ENCODE measurements at regions not wholly inside any gene's neighbourhood (a gene's known extent, or its start where the extent isn't known, plus 50 kb on each side); places are given as distances from the start of the nearest gene placed in this dataset.

- no peak for FAIRE-seq
Observed at GRCh38 chr7:91323626-91324158, 59.5 kb downstream of the FZD1 start.

DNA sequence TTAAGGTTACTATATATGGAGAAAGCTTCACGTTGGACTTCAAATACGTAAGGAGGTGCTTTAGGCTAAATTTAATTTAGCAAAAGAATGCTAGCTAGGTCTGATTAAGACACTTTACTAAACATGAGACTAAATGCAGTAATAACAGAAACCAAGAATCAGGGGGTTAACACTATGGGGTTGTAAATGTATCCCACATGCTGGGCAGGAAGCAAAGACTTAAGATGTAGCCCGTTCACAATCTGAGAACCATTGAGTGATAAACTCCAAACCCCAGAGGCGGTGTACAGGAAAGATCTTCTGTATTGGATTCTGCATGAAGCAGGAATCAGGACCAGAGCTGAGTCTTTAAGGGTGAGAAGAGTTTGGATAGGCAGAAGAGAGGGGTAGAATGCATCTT, 60.4 kb downstream of the FZD1 start:
- no peak for FAIRE-seq

DNA sequence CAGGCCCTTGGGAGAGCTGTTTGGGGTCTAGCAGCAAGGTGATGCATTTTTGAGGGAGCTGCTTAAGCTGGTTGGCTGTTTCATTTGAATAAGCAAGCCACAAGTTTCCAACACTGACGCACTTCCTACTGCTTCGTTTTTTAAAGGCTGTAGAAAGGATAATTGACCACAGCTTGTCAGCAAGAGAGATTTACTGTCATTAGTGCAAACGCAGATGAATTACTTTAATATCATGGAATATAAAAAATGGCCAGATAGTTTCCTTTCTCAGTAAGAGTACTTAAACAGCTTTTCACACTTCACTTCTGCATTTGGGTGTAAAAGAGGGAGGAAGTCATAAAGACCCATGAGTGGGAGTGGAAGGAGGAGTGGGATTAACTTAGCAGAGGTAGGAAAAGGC, 61.5 kb downstream of the FZD1 start:
- no peak for FAIRE-seq

DNA sequence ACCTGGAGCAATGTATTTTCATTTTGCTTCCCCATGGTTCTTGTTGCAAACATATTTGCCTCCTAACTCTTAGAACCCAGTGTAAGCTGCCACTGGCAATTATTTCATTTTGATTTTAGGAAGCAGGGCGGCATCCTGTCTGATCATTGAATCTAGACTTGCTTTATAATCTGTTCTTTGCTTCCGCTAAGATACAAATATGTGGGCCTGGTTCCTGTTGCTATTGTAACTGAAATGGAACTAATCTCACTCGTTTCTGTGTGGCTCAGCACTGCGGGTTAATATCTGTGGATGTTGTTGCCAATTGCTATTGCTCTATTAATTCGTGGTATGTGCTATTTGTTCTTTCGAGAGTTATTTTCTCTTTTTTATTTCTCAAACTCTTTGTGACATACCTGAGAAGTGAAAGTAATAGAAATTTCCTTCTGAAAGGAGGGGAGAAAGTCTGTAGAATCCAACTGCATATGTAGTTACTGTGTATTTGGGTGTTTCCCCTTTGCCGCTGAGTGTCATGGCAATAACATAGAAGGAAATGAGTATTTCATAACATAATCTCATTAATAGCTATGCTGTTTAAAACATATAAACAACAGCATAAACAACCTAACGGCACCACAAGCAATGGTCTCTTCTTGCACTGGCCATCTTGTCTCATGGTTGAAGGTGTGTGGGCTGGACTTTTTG, 62.4 kb downstream of the FZD1 start:
- no peak for FAIRE-seq

GRCh38 chr7:91327346-91327745, 63.1 kb downstream of the FZD1 start:
- FAIRE-seq: no peak

DNA sequence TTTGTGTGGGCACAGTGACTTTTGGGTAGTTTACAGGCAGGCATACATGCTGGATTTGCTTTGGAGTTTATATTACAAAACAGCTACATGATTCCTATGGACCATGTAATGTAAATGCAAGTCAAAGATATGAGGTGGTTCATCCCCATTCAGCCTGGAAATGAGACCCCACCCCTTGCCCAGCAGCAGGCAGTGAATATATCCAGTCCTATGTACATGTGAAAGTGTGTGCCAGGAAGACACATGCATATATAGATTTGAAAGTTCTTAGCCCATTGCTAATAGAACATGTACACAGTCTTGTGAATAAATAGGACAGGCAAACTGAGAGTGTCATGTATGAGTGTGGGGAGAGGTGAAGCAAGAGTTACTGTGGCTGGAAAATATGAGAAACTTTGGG, 65.3 kb downstream of the FZD1 start:
- no peak for FAIRE-seq

GRCh38 chr7:91330191-91330808, 66.1 kb downstream of the FZD1 start:
- no peak for FAIRE-seq

GRCh38 chr7:91330866-91331265, 66.6 kb downstream of the FZD1 start:
- no peak for FAIRE-seq

DNA sequence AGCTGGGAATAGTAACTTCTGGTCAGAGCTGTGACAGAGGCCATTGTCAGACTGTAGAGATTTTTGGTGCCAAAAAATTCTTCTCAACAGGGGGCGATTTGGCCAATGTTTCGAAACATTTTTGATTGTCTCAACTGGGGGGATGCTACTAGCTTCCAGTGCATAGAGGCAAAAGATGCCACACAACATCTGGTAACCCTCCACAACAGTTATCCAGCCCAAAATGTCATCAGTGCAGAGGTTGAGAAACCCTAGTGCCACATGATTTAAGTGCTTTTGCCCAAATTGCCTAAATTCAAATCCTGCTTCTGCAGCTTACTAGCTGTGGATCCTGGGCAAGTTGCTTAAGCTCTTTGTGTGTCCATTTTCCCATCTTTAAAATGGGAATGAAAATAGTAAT, 71.9 kb downstream of the FZD1 start:
- FAIRE-seq: no peak

GRCh38 chr7:91338226-91339020, 74.2 kb downstream of the FZD1 start:
- no peak for FAIRE-seq

GRCh38 chr7:91342346-91342745, 78.1 kb downstream of the FZD1 start:
- FAIRE-seq: no peak

DNA sequence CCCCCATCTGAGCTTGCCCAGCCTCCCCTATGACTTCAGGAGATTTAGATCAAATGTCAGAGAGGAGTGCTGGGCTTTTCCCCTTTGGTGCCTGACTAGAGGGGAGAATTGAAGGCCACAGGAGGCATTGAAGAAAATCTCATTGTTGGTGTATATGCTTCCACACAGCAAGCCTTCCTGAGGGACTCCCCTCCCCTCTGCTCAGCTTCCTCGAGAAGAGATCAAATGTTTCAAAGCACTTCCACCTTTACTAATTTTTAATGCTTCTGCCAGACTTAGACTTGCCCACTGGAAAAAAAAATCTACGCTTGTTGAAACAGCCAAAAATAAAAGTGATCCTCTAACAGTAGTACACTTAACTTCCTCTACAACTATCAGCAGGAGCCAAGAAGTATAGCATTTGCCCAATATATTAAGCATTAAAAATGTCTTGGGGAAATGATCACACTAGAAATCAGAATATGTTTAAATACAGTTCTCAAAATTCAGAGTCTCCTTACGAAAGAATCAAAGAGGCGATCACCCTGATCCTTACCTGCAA, 79.3 kb downstream of the FZD1 start:
- FAIRE-seq: no peak

GRCh38 chr7:91343996-91344629, 79.9 kb downstream of the FZD1 start:
- FAIRE-seq: no peak

- no peak for FAIRE-seq
Observed at GRCh38 chr7:91344911-91345310, 80.7 kb downstream of the FZD1 start.

GRCh38 chr7:91345449-91345848, 81.2 kb downstream of the FZD1 start:
- no peak for FAIRE-seq

DNA sequence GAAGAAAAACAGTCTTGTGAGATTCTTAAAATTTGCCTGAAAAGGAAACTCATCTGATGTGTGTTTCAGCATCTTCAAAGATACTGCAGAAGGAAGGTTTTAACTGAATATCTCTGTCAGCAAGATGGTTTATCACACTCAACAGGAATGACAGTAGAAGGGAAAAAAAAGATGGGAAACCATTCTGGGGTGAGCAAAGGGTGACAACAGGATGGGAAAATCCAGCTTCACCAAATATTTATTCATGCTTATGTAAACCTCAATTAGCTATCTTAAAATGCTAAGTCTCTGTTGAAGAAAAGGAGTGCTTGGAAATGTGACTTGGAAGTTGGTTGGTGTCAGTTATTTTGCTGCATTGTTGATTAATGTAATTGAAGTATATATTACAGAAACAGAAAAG, 82.2 kb downstream of the FZD1 start:
- no peak for FAIRE-seq

DNA sequence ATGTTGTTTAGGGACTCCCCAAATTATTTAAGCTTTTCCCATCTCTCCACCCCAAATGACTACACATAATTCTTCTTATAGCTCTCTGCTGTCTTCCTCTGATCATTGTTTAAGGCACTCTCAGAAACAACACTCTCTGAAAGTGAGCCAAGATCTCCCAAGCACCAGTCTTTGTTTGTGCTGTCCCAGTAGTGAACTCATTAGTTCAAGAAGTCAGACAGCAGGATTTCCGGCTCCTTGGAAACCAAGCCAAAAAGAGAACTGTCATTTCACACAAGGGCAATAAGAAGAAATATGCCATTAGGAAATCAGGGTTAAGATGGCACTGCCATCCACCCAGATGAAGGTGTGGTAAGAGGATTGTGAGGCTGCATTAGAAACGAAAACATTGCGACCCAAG, 83.1 kb downstream of the FZD1 start:
- no peak for FAIRE-seq

GRCh38 chr7:91348711-91349110, 84.5 kb downstream of the FZD1 start:
- FAIRE-seq: no peak

GRCh38 chr7:91351374-91351773, 87.1 kb downstream of the FZD1 start:
- no peak for FAIRE-seq

GRCh38 chr7:91352091-91352490, 87.9 kb downstream of the FZD1 start:
- FAIRE-seq: no peak

DNA sequence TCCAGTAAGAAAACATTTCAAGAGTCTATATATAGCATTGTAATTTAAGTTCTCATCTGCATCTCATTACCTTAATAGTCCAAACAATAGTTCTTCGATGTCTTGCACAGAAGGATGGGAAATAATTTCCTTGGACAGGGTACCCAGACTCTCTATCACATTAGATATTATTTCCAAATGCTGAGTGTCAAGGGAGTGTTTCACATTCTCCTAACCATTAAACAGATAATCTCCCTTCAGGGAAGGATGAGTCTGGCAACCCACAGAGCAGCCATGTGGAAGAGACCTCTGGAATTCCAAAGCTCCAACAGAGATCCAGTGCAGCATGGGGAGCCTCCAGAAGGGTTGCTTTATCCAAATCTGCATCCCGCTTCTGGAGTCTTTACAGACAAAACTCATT, 89.6 kb downstream of the FZD1 start:
- FAIRE-seq: no peak

- FAIRE-seq: no peak
Observed at GRCh38 chr7:91355695-91356435, 91.6 kb downstream of the FZD1 start.
